GM18870 (cell line): ENCODE measurements at regions not wholly inside any gene's neighbourhood (a gene's known extent, or its start where the extent isn't known, plus 50 kb on each side); places are given as distances from the start of the nearest gene placed in this dataset.
"Not testable (repeated sequence)": the region's sequence is repeated elsewhere in the genome, so short reads cannot be mapped to it uniquely, and the experiment has no call there.

Source experiments
- ATAC-seq: cut with Tn5 transposase; IDR thresholded peaks from one replicate; pipeline ENCODE4 v1.9.1; 2021; ENCODE audit warnings: moderate library complexity; ENCODE audit not compliant: unreplicated experiment

- no peak for ATAC-seq
Observed at GRCh38 chr2:121818546-121818945, 63.1 kb downstream of the TSN start.

- ATAC-seq, result no peak
Observed at GRCh38 chr2:121819846-121820245, 64.4 kb downstream of the TSN start.

- ATAC-seq, result no peak
Observed at GRCh38 chr2:121821476-121822158, 66.2 kb downstream of the TSN start.

- ATAC-seq, result no peak
Observed at GRCh38 chr2:121824264-121824663, 68.8 kb downstream of the TSN start.

GRCh38 chr2:121825003-121825950 is 69.8 kb downstream of the TSN start:
- no peak for ATAC-seq

- no peak for ATAC-seq
Observed at GRCh38 chr2:121826036-121826435, 70.6 kb downstream of the TSN start.

GRCh38 chr2:121828281-121828731 is 72.9 kb downstream of the TSN start:
- no peak for ATAC-seq

- no peak for ATAC-seq
Observed at GRCh38 chr2:121830809-121831208, 75.4 kb downstream of the TSN start.

- ATAC-seq, result no peak
Observed at GRCh38 chr2:121831841-121832240, 76.4 kb downstream of the TSN start.

GRCh38 chr2:121832412-121833357 is 77.2 kb downstream of the TSN start:
- ATAC-seq, result no peak

- ATAC-seq, result no peak
Observed at GRCh38 chr2:121833358-121833723, 77.9 kb downstream of the TSN start.

- ATAC-seq, result no peak
Observed at GRCh38 chr2:121836611-121837010, 81.2 kb downstream of the TSN start.

GRCh38 chr2:121837591-121837990 is 82.1 kb downstream of the TSN start:
- no peak for ATAC-seq

- no peak for ATAC-seq
Observed at GRCh38 chr2:121838551-121838950, 83.1 kb downstream of the TSN start.

GRCh38 chr2:121839584-121839983 is 84.1 kb downstream of the TSN start:
- no peak for ATAC-seq

- no peak for ATAC-seq
Observed at GRCh38 chr2:121849236-121849635, 93.8 kb downstream of the TSN start.

- ATAC-seq, result not testable (repeated sequence)
Observed at GRCh38 chr2:121853149-121853548, 97.7 kb downstream of the TSN start.

- no peak for ATAC-seq
Observed at GRCh38 chr2:121855510-121855909, 100.1 kb downstream of the TSN start.

- no peak for ATAC-seq
Observed at GRCh38 chr2:121856360-121856759, 100.9 kb downstream of the TSN start.

- ATAC-seq, result no peak
Observed at GRCh38 chr2:121858369-121858768, 102.9 kb downstream of the TSN start.

- no peak for ATAC-seq
Observed at GRCh38 chr2:121858847-121859246, 103.4 kb downstream of the TSN start.
